IMR-90 (cell line): ENCODE measurements at regions not wholly inside any gene's neighbourhood (a gene's known extent, or its start where the extent isn't known, plus 50 kb on each side); places are given as distances from the start of the nearest gene placed in this dataset.

Source experiments
- ATAC-seq: fragments of 200-7000 bp; cut with Tn5 transposase; 2 replicates; pipeline ENCODE4 v1.9.1; 2020; ENCODE audit warnings: low read depth, mild to moderate bottlenecking, moderate library complexity
- BruUV-seq: library from RNA; stranded (reverse); fragments of 400-500 nt; replicated peaks from 2 replicates; lab custom pipeline; 2021; lab: Mats Ljungman, UMichigan
- CTCF ChIA-PET: fragments of 300-600 bp; formaldehyde crosslinking; extraction: SDS; loops from one replicate; lab custom pipeline; 2021; ENCODE audit warnings: antibody characterized with exemption; lab: Yijun Ruan, JAX
- POLR2A ChIA-PET: fragments of 300-600 bp; sonication (Branson Sonifier 250); formaldehyde crosslinking; loops from one replicate; lab custom pipeline; 2022; ENCODE audit warnings: antibody characterized with exemption; ENCODE audit not compliant: unreplicated experiment; lab: Charles Lee
- DNase-seq: peaks from one replicate; pipeline ENCODE4 v3.0.0; 2013
- H2AFZ ChIP-seq: replicated peaks from 2 replicates; pipeline ENCODE3; 2013; ENCODE audit warnings: low read length, mild to moderate bottlenecking; ENCODE audit not compliant: poor library complexity
- H2AK5ac ChIP-seq: 2 replicates; pipeline ENCODE4 v1.6.1; 2013; ENCODE audit warnings: low read depth, low read length, inconsistent platforms
- H2AK9ac ChIP-seq: replicated peaks from 2 replicates; pipeline ENCODE3; 2013; ENCODE audit warnings: mild to moderate bottlenecking, low read depth, low read length, moderate library complexity; ENCODE audit not compliant: poor library complexity
- H2BK120ac ChIP-seq: 2 replicates; pipeline ENCODE4 v1.6.1; 2013; ENCODE audit warnings: low read depth, low read length, inconsistent platforms
- H2BK15ac ChIP-seq: 3 replicates; pipeline ENCODE4 v1.6.1; 2013; ENCODE audit warnings: low read depth, low read length, inconsistent platforms
- H2BK20ac ChIP-seq: 2 replicates; pipeline ENCODE4 v1.6.1; 2013; ENCODE audit warnings: low read depth, mild to moderate bottlenecking, inconsistent platforms, low read length, moderate library complexity
- H2BK5ac ChIP-seq: 2 replicates; pipeline ENCODE4 v1.6.1; 2013; ENCODE audit warnings: mild to moderate bottlenecking, low read depth, low read length, inconsistent platforms; ENCODE audit not compliant: poor library complexity, severe bottlenecking
- H3K14ac ChIP-seq: replicated peaks from 2 replicates; pipeline ENCODE4 v1.6.1; 2013; ENCODE audit warnings: low read depth, low read length, inconsistent platforms
- H3K18ac ChIP-seq: 2 replicates; pipeline ENCODE4 v1.6.1; 2013; ENCODE audit warnings: low read depth, low read length, control low read depth
- H3K23ac ChIP-seq: 2 replicates; pipeline ENCODE4 v1.6.1; 2013; ENCODE audit warnings: low read depth, low read length, inconsistent platforms
- H3K27ac ChIP-seq: 2 replicates; pipeline ENCODE4 v1.5.1; 2013; ENCODE audit warnings: mild to moderate bottlenecking, control low read depth, low read length; ENCODE audit not compliant: insufficient read depth
- H3K27me3 ChIP-seq: 2 replicates; pipeline ENCODE4 v1.6.1; 2013; ENCODE audit warnings: low read length; ENCODE audit not compliant: control insufficient read depth, insufficient read depth
- H3K36me3 ChIP-seq: 2 replicates; pipeline ENCODE4 v1.6.1; 2013; ENCODE audit warnings: low read length, mixed read lengths; ENCODE audit not compliant: control insufficient read depth, insufficient read depth
- H3K4ac ChIP-seq: 2 replicates; pipeline ENCODE4 v1.6.1; 2013; ENCODE audit warnings: low read depth, low read length, inconsistent platforms
- H3K4me1 ChIP-seq: 2 replicates; pipeline ENCODE4 v1.6.1; 2013; ENCODE audit warnings: low read length, mixed read lengths; ENCODE audit not compliant: control insufficient read depth, insufficient read depth
- H3K4me2 ChIP-seq: 2 replicates; pipeline ENCODE4 v1.6.1; 2013; ENCODE audit warnings: low read depth, mild to moderate bottlenecking, control low read depth, low read length, moderate library complexity
- H3K4me3 ChIP-seq: 2 replicates; pipeline ENCODE4 v1.5.1; 2013; ENCODE audit warnings: low read depth, mild to moderate bottlenecking, control low read depth, low read length, moderate library complexity; ENCODE audit not compliant: insufficient read depth
- H3K56ac ChIP-seq: 2 replicates; pipeline ENCODE4 v1.6.1; 2013; ENCODE audit warnings: low read length, inconsistent platforms; ENCODE audit not compliant: insufficient read depth; ENCODE audit errors: extremely low read depth
- H3K79me1 ChIP-seq, 2 experiments: 2 replicates each; pipeline ENCODE4 v1.6.1; 2013; ENCODE audit warnings: low read length in 2 of 2, inconsistent platforms in 1 of 2, low read depth in 1 of 2
- H3K9ac ChIP-seq: 2 replicates; pipeline ENCODE4 v1.6.1; 2013; ENCODE audit warnings: low read depth, low read length, control low read depth
- H3K9me1 ChIP-seq: 2 replicates; pipeline ENCODE4 v1.6.1; 2013; ENCODE audit warnings: low read length, inconsistent platforms; ENCODE audit not compliant: insufficient read depth
- H3K9me3 ChIP-seq: 2 replicates; pipeline ENCODE4 v1.6.1; 2013; ENCODE audit warnings: low read length; ENCODE audit not compliant: control insufficient read depth, insufficient read depth
- H4K20me1 ChIP-seq: 2 replicates; pipeline ENCODE4 v1.6.1; 2013; ENCODE audit warnings: low read length, inconsistent platforms; ENCODE audit not compliant: insufficient read depth
- H4K5ac ChIP-seq: 2 replicates; pipeline ENCODE4 v1.6.1; 2013; ENCODE audit warnings: mild to moderate bottlenecking, low read depth, low read length, control low read depth
- H4K8ac ChIP-seq, 2 experiments: 2 replicates each; pipeline ENCODE4 v1.6.1; 2013; ENCODE audit warnings: low read depth in 2 of 2, low read length in 2 of 2, control low read depth in 1 of 2, inconsistent platforms in 1 of 2
- H4K91ac ChIP-seq: 2 replicates; pipeline ENCODE4 v1.6.1; 2013; ENCODE audit warnings: low read depth, low read length, inconsistent platforms; ENCODE audit not compliant: insufficient read depth
- BHLHE40 ChIP-seq: fragments of 150-350 bp; IDR thresholded peaks from 2 replicates; pipeline ENCODE4 v1.6.1; 2016; ENCODE audit warnings: mild to moderate bottlenecking, low read depth, low read length
- CEBPB ChIP-seq: IDR thresholded peaks from 2 replicates; pipeline ENCODE4 v1.6.1; 2012; ENCODE audit warnings: low read depth, low read length, improper control_type of control experiment
- CHD1 ChIP-seq: IDR thresholded peaks from 2 replicates; pipeline ENCODE4 v1.6.1; 2012; ENCODE audit warnings: low read depth, low read length, improper control_type of control experiment
- FOS ChIP-seq: fragments of 150-350 bp; IDR thresholded peaks from 2 replicates; pipeline ENCODE4 v1.6.1; 2016; ENCODE audit warnings: low read depth, low read length
- MAZ ChIP-seq: IDR thresholded peaks from 2 replicates; pipeline ENCODE4 v1.6.1; 2012; ENCODE audit warnings: low read depth, mild to moderate bottlenecking, low read length, improper control_type of control experiment, moderate library complexity, borderline replicate concordance
- MXI1 ChIP-seq: IDR thresholded peaks from 2 replicates; pipeline ENCODE4 v1.6.1; 2012; ENCODE audit warnings: low read depth, mild to moderate bottlenecking, low read length, moderate library complexity, borderline replicate concordance
- POLR2A ChIP-seq: IDR thresholded peaks from 2 replicates; pipeline ENCODE4 v1.6.1; 2012; ENCODE audit warnings: mild to moderate bottlenecking, low read depth, low read length
- RAD21 ChIP-seq: IDR thresholded peaks from 2 replicates; pipeline ENCODE4 v1.6.1; 2012; ENCODE audit warnings: low read length, improper control_type of control experiment
- SMC3 ChIP-seq: fragments of 150-350 bp; IDR thresholded peaks from 2 replicates; pipeline ENCODE4 v1.6.1; 2016; ENCODE audit warnings: low read depth, mild to moderate bottlenecking, antibody characterized with exemption, low read length, moderate library complexity
- dilution Hi-C: fragments of 300-500 bp; cut with HindIII; formaldehyde crosslinking; loops from one replicate; pipeline ENCODE4 v1.14.3; 2018; ENCODE audit warnings: low sequenced_read_pairs; ENCODE audit not compliant: unreplicated experiment
- in situ Hi-C: fragments of 300-500 bp; cut with MboI; formaldehyde crosslinking; loops from 3 replicates; pipeline ENCODE4 v1.14.3; 2019; ENCODE audit warnings: low sequenced_read_pairs, inconsistent platforms, mixed read lengths
- intact Hi-C: fragments of 100-400 bp; cut with micrococcal nuclease; formaldehyde crosslinking; loops from 2 replicates; pipeline ENCODE4 v1.10.0; 2022
- TF ChIP-seq, protein P1 (sequence below): fragments of 150-350 bp; IDR thresholded peaks from 2 replicates; pipeline ENCODE4 v1.6.1; 2017; ENCODE audit warnings: mild to moderate bottlenecking, antibody characterized with exemption, low read length, low read depth
- TF ChIP-seq, protein P2 (sequence below): conservative IDR thresholded peaks from 2 replicates; pipeline ENCODE4 v1.5.1; 2012; ENCODE audit warnings: mild to moderate bottlenecking, low read depth, low read length, improper control_type of control experiment

DNA sequence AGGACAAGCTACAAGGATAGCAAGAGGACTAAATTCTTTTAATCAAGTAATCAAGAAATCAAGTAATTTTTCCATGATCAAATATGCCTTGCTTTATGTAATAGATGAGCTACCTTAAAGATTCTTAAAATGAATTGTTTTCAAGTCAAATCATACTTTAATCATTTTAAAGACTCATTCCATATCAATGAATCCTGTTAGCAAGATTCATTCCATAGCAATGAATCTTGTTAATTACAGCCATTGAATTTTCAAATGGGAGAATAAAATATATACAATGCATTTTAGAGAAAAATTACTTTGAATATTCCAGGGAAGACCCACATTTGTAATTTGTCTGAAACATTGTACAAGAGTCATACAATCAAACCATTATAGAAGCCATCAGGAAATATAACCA lies 145.7 kb downstream of the RFX6 start:
- H2BK5ac ChIP-seq = no peak overlapping the region
- H3K4me1 ChIP-seq = no peaks in the 10 kb centered on the region
- H2AK5ac ChIP-seq = no peak overlapping the region
- no peaks in the 10 kb centered on the region for H4K20me1 ChIP-seq
- BruUV-seq = no TSS peak
- CTCF ChIA-PET = no interaction called here
- no peaks in the 10 kb centered on the region for H3K36me3 ChIP-seq
- no peak overlapping the region for H3K27ac ChIP-seq
- H3K56ac ChIP-seq = no peak overlapping the region
- H2BK120ac ChIP-seq = no peak overlapping the region
- POLR2A ChIA-PET = no interaction called here
- no peak overlapping the region for H3K18ac ChIP-seq
- in situ Hi-C loops = no loop called here
- H4K8ac ChIP-seq = no peak overlapping the region
- intact Hi-C loops = no loop called here
- DNase-seq (no peak), ATAC-seq (no peak)
- no peak overlapping the region for H3K9ac ChIP-seq
- no peaks in the 10 kb centered on the region for H3K27me3 ChIP-seq
- H3K4me3 ChIP-seq = no peak overlapping the region
- H2AFZ ChIP-seq = no peak overlapping the region
- no peak overlapping the region for H3K4me2 ChIP-seq
- H3K79me1 ChIP-seq = no peaks in the 10 kb centered on the region
- H3K9me1 ChIP-seq = no peaks in the 10 kb centered on the region
- H4K91ac ChIP-seq = no peak overlapping the region
- H3K14ac ChIP-seq = no peak overlapping the region
- H3K4ac ChIP-seq = no peak overlapping the region
- H2BK15ac ChIP-seq = no peak overlapping the region
- no peak overlapping the region for H2AK9ac ChIP-seq
- H4K5ac ChIP-seq = no peak overlapping the region
- no peak for TF ChIP-seq POLR2A
- TF ChIP-seq CEBPB = no peak
- no peak for TF ChIP-seq RAD21
- no peak for TF ChIP-seq FOS
- TF ChIP-seq BHLHE40 = no peak
- TF ChIP-seq SMC3 = no peak
- no peak for TF ChIP-seq CHD1
- no peak for TF ChIP-seq MXI1
- TF ChIP-seq, protein P1, sequence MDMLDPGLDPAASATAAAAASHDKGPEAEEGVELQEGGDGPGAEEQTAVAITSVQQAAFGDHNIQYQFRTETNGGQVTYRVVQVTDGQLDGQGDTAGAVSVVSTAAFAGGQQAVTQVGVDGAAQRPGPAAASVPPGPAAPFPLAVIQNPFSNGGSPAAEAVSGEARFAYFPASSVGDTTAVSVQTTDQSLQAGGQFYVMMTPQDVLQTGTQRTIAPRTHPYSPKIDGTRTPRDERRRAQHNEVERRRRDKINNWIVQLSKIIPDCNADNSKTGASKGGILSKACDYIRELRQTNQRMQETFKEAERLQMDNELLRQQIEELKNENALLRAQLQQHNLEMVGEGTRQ = no peak
- TF ChIP-seq, protein P2, sequence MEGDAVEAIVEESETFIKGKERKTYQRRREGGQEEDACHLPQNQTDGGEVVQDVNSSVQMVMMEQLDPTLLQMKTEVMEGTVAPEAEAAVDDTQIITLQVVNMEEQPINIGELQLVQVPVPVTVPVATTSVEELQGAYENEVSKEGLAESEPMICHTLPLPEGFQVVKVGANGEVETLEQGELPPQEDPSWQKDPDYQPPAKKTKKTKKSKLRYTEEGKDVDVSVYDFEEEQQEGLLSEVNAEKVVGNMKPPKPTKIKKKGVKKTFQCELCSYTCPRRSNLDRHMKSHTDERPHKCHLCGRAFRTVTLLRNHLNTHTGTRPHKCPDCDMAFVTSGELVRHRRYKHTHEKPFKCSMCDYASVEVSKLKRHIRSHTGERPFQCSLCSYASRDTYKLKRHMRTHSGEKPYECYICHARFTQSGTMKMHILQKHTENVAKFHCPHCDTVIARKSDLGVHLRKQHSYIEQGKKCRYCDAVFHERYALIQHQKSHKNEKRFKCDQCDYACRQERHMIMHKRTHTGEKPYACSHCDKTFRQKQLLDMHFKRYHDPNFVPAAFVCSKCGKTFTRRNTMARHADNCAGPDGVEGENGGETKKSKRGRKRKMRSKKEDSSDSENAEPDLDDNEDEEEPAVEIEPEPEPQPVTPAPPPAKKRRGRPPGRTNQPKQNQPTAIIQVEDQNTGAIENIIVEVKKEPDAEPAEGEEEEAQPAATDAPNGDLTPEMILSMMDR = no peak
- TF ChIP-seq MAZ = no peak
- no peak overlapping the region for H3K23ac ChIP-seq
- H3K9me3 ChIP-seq = no peaks in the 10 kb centered on the region
- dilution Hi-C loops = no loop called here
- H2BK20ac ChIP-seq = no peak overlapping the region
